ENCODE measurements at regions not wholly inside any gene's neighbourhood (a gene's known extent, or its start where the extent isn't known, plus 50 kb on each side); places are given as distances from the start of the nearest gene placed in this dataset.

GRCh38 chr5:175168882-175169507 is 275.0 kb downstream of the DRD1 start:
- no peak for DNase-seq
- Mint-ChIP-seq H3K9me3 (no peaks in the 10 kb centered on the region), H3K27me3 (ENCODE audit: low read depth) (no peaks in the 10 kb centered on the region), H3K36me3 (ENCODE audit: low read depth) (no peaks in the 10 kb centered on the region), H3K4me1 (ENCODE audit: low read depth) (no peaks in the 10 kb centered on the region), H3K27ac (no peak overlapping the region), H3K4me3 (no peak overlapping the region)
- intact Hi-C loops (cut with micrococcal nuclease): no loop called here
- CTCF ChIA-PET: no interaction called here

DNA sequence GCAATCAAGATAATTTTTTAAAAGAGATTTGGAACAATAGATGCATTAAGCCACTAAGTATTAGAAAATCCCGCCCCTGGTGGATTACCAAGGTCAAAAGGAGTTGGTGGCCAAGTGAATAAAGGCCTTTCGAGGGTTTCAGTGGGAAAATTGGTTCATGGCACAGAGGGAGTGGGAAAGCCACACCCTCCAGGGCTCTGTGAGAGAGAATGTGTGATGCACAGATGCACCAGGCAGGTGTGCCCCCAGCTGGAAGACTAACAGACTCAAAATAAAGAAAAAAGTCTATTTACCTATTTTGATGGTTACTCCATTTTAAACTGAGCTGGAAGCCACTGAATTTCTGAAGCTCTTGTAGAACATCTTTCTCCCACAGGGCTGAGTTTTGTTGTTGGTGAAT is 278.0 kb downstream of the DRD1 start:
- no peaks in the 10 kb centered on the region for H3K36me3 Mint-ChIP-seq (ENCODE audit: low read depth)
- DNase-seq: no peak
- intact Hi-C loops (cut with micrococcal nuclease): no loop called here
- no peaks in the 10 kb centered on the region for H3K4me1 Mint-ChIP-seq (ENCODE audit: low read depth)
- H3K9me3 Mint-ChIP-seq: no peaks in the 10 kb centered on the region
- CTCF ChIA-PET: no interaction called here
- H3K27me3 Mint-ChIP-seq (ENCODE audit: low read depth): no peaks in the 10 kb centered on the region
- no peak overlapping the region for H3K27ac Mint-ChIP-seq
- no peak overlapping the region for H3K4me3 Mint-ChIP-seq

- no peak for DNase-seq
- no peak overlapping the region for H3K4me3 Mint-ChIP-seq
- no peaks in the 10 kb centered on the region for H3K27me3 Mint-ChIP-seq (ENCODE audit: low read depth)
- intact Hi-C loops (cut with micrococcal nuclease): no loop called here
- H3K4me1 Mint-ChIP-seq (ENCODE audit: low read depth): no peaks in the 10 kb centered on the region
- no peaks in the 10 kb centered on the region for H3K9me3 Mint-ChIP-seq
- no peak overlapping the region for H3K27ac Mint-ChIP-seq
- H3K36me3 Mint-ChIP-seq (ENCODE audit: low read depth): no peaks in the 10 kb centered on the region
- CTCF ChIA-PET: no interaction called here
Measured at GRCh38 chr5:175163586-175164275, 280.3 kb downstream of the DRD1 start.

DNA sequence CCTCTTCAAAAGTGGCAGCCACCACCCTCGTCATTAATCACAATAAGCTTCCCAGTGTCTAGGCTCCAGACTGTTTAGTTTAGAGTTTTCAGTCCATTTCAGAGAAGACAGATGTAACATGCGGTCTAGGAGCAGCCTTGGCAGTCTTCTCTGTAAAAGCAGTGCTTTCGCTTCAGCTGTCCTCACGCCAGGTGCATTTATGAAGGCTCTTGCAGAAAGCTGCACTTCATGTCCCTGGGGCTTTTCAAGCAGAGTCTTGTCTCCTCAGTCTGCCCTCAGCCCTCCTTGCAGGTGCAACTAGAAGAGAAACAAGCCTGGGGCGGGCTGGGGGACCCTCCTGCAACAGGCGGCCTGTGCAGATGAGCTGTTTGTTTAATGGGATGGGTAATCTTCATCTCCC is 281.9 kb downstream of the DRD1 start:
- CTCF ChIA-PET: no interaction called here
- Mint-ChIP-seq H3K4me1 (ENCODE audit: low read depth) (no peaks in the 10 kb centered on the region), H3K36me3 (ENCODE audit: low read depth) (no peaks in the 10 kb centered on the region), H3K9me3 (no peaks in the 10 kb centered on the region), H3K27me3 (ENCODE audit: low read depth) (no peaks in the 10 kb centered on the region), H3K27ac (no peak overlapping the region), H3K4me3 (no peak overlapping the region)
- DNase-seq: no peak
- intact Hi-C loops (cut with micrococcal nuclease): no loop called here

DNA sequence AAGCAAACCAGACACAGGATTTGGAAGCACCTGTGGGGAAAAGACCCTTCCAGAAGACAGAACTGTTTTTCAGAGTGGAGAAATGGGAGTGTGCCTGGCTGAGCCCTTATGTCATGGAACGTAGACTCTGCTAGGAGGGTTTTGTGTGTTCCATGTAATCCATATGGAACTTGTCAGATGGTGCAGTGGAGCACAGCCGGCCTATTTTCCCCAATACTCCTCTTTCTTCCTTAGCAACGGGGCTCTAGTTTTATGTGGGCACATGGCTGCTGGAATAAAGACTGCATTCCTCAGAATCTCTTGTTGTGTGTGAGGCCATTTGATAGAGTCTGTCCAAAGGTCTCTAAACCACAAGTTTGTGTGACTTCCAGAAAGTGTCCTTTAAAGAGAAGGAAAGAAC is 284.0 kb downstream of the DRD1 start:
- no peaks in the 10 kb centered on the region for H3K4me1 Mint-ChIP-seq (ENCODE audit: low read depth)
- no peak for DNase-seq
- intact Hi-C loops (cut with micrococcal nuclease): no loop called here
- H3K4me3 Mint-ChIP-seq: no peak overlapping the region
- no peaks in the 10 kb centered on the region for H3K27me3 Mint-ChIP-seq (ENCODE audit: low read depth)
- no peaks in the 10 kb centered on the region for H3K36me3 Mint-ChIP-seq (ENCODE audit: low read depth)
- no peaks in the 10 kb centered on the region for H3K9me3 Mint-ChIP-seq
- CTCF ChIA-PET: no interaction called here
- H3K27ac Mint-ChIP-seq: no peak overlapping the region

DNA sequence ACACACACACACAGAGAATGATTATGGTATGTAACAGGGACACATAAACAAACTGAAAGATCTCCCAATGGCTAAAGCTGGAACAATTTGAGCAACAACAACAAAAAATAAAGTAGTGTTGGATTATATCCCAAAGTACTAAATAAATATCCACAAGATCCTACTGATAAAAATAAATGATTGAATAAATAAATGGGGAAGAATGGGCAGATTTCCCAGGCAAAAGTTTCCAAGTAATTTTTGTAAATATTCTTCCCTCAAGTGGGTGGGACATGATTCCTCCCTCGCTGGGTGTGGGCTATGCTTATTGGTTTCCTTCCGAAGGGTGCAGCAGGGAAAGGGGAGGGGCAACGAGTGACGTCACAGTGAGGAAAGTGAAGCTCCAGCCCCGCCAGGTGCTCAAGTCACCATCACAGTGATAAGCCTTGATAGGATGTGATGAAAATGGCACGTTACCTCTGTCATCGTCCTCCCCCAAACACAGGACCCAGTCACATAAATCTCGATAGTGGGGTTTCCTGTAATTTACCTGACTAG is 295.3 kb downstream of the DRD1 start:
- H3K9me3 Mint-ChIP-seq: peaks cover 24% of the 10 kb centered on the region
- no peaks in the 10 kb centered on the region for H3K4me1 Mint-ChIP-seq (ENCODE audit: low read depth)
- no peak overlapping the region for H3K4me3 Mint-ChIP-seq
- no peak for DNase-seq
- H3K36me3 Mint-ChIP-seq (ENCODE audit: low read depth): peaks cover 2% of the 10 kb centered on the region
- intact Hi-C loops (cut with micrococcal nuclease): no loop called here
- H3K27ac Mint-ChIP-seq: no peak overlapping the region
- CTCF ChIA-PET: no interaction called here
- H3K27me3 Mint-ChIP-seq (ENCODE audit: low read depth): peaks cover 4% of the 10 kb centered on the region

DNA sequence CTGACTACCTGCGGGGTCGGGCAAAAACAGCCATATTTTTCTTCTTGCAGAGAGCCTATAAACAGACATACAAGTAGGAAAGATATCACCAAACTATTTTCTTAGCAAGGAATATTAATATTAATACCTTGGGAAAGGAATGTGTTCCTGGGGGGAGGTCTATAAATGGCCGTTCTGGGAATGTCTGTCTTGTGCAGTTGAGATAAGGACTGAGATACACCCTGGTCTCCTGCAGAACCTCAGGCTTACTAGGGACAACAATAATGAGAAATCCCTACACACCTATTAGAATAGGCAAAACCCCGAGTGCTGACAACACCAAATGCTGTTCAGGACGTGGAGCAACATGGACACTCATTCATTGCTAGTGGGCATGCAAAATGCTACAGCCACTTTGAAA is 297.2 kb downstream of the DRD1 start:
- no peak for DNase-seq
- H3K27ac Mint-ChIP-seq: no peak overlapping the region
- no peaks in the 10 kb centered on the region for H3K4me1 Mint-ChIP-seq (ENCODE audit: low read depth)
- H3K27me3 Mint-ChIP-seq (ENCODE audit: low read depth): peaks cover 3% of the 10 kb centered on the region
- peaks cover 23% of the 10 kb centered on the region for H3K9me3 Mint-ChIP-seq
- intact Hi-C loops (cut with micrococcal nuclease): no loop called here
- CTCF ChIA-PET: no interaction called here
- H3K36me3 Mint-ChIP-seq (ENCODE audit: low read depth): peaks cover 2% of the 10 kb centered on the region
- no peak overlapping the region for H3K4me3 Mint-ChIP-seq

DNA sequence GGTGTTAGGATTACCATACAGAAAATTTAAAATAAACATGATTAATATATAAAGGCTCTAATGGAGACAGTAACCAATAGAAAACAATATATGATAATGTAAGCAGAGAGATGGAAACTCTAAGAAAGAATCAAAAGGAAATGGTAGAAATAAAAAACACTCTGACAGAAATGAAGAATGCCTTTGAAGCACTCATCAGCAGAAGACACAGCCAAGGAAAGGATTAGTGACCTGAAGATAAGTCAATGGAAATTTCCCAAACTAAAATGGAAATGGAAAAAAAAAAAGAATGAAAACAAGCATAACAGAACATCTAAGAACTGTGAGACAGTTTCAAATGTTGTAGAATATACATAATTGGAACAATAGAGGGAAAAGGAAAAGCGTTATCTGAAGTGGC is 302.6 kb downstream of the DRD1 start:
- Mint-ChIP-seq H3K27ac (no peak overlapping the region), H3K4me1 (ENCODE audit: low read depth) (no peaks in the 10 kb centered on the region), H3K4me3 (no peak overlapping the region), H3K36me3 (ENCODE audit: low read depth) (peaks cover 1% of the 10 kb centered on the region), H3K27me3 (ENCODE audit: low read depth) (peaks cover 3% of the 10 kb centered on the region), H3K9me3 (peaks cover 20% of the 10 kb centered on the region)
- DNase-seq: no peak
- intact Hi-C loops (cut with micrococcal nuclease): no loop called here
- CTCF ChIA-PET: no interaction called here

- CTCF ChIA-PET: no interaction called here
- DNase-seq: no peak
- Mint-ChIP-seq H3K36me3 (ENCODE audit: low read depth) (no peaks in the 10 kb centered on the region), H3K27me3 (ENCODE audit: low read depth) (no peaks in the 10 kb centered on the region), H3K9me3 (no peaks in the 10 kb centered on the region), H3K27ac (no peak overlapping the region), H3K4me3 (no peak overlapping the region), H3K4me1 (ENCODE audit: low read depth) (no peaks in the 10 kb centered on the region)
- intact Hi-C loops (cut with micrococcal nuclease): no loop called here
Measured at GRCh38 chr5:175133185-175133584, 310.8 kb downstream of the DRD1 start.

DNA sequence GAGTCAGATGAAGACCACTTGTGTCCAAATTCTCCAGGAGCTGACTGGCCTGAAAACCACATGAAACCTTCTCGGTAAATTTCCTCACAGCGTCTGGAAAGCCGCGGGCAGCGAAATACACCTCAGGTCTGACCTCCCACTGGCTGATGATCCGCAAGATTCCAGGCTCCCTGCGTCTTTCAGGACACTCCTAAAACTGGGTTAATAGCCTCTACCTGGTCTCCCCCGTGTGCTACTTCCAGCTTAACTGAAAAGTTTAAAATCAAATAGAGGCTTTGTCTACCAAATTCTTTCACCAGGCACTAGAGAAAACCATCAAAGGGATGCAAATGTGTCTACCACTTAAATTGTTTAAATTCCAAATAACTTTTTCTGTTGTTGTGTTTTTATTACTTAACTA is 312.6 kb downstream of the DRD1 start:
- Mint-ChIP-seq H3K4me1 (ENCODE audit: low read depth) (no peaks in the 10 kb centered on the region), H3K27me3 (ENCODE audit: low read depth) (no peaks in the 10 kb centered on the region), H3K27ac (no peak overlapping the region), H3K9me3 (no peaks in the 10 kb centered on the region), H3K4me3 (no peak overlapping the region), H3K36me3 (ENCODE audit: low read depth) (no peaks in the 10 kb centered on the region)
- DNase-seq: no peak
- intact Hi-C loops (cut with micrococcal nuclease): no loop called here
- CTCF ChIA-PET: interaction anchor here (0.6 kb wide), 1 partner anchor 52 kb away, joined by 4 read pairs; no protein-coding TSS in a partner anchor

- Mint-ChIP-seq H3K36me3 (ENCODE audit: low read depth) (no peaks in the 10 kb centered on the region), H3K27me3 (ENCODE audit: low read depth) (no peaks in the 10 kb centered on the region)
Measured at GRCh38 chr5:175129619-175130018, 314.4 kb downstream of the DRD1 start.

GRCh38 chr5:175129121-175129520 is 314.9 kb downstream of the DRD1 start:
- Mint-ChIP-seq H3K9me3 (no peaks in the 10 kb centered on the region), H3K27me3 (ENCODE audit: low read depth) (peaks cover 3% of the 10 kb centered on the region), H3K4me1 (ENCODE audit: low read depth) (no peaks in the 10 kb centered on the region), H3K27ac (no peak overlapping the region), H3K36me3 (ENCODE audit: low read depth) (no peaks in the 10 kb centered on the region), H3K4me3 (no peak overlapping the region)
- CTCF ChIA-PET: no interaction called here
- DNase-seq: no peak
- intact Hi-C loops (cut with micrococcal nuclease): no loop called here

More at GRCh38 chr5:175129619-175130018, 314.4 kb downstream of the DRD1 start:
- H3K9me3 Mint-ChIP-seq: no peaks in the 10 kb centered on the region
- no peaks in the 10 kb centered on the region for H3K4me1 Mint-ChIP-seq (ENCODE audit: low read depth)
- no peak overlapping the region for H3K4me3 Mint-ChIP-seq
- DNase-seq: no peak
- H3K27ac Mint-ChIP-seq: no peak overlapping the region
- CTCF ChIA-PET: no interaction called here
- intact Hi-C loops (cut with micrococcal nuclease): no loop called here

GRCh38 chr5:175124821-175125220 is 319.2 kb downstream of the DRD1 start:
- Mint-ChIP-seq H3K27me3 (ENCODE audit: low read depth) (peaks cover 3% of the 10 kb centered on the region), H3K4me1 (ENCODE audit: low read depth) (no peaks in the 10 kb centered on the region), H3K4me3 (no peak overlapping the region), H3K9me3 (no peaks in the 10 kb centered on the region), H3K27ac (no peak overlapping the region), H3K36me3 (ENCODE audit: low read depth) (no peaks in the 10 kb centered on the region)
- CTCF ChIA-PET: no interaction called here
- intact Hi-C loops (cut with micrococcal nuclease): no loop called here
- DNase-seq: no peak
